ENCODE measurements at regions not wholly inside any gene's neighbourhood (a gene's known extent, or its start where the extent isn't known, plus 50 kb on each side); places are given as distances from the start of the nearest gene placed in this dataset.

GRCh38 chr2:215667585-215668377 lies 231.9 kb upstream of the FN1 start:
- no peak overlapping the region for H3K4me3 ChIP-seq (ENCODE audit: low read depth, low read length)
- H3K27ac ChIP-seq (ENCODE audit: low read depth) = no peak overlapping the region

DNA sequence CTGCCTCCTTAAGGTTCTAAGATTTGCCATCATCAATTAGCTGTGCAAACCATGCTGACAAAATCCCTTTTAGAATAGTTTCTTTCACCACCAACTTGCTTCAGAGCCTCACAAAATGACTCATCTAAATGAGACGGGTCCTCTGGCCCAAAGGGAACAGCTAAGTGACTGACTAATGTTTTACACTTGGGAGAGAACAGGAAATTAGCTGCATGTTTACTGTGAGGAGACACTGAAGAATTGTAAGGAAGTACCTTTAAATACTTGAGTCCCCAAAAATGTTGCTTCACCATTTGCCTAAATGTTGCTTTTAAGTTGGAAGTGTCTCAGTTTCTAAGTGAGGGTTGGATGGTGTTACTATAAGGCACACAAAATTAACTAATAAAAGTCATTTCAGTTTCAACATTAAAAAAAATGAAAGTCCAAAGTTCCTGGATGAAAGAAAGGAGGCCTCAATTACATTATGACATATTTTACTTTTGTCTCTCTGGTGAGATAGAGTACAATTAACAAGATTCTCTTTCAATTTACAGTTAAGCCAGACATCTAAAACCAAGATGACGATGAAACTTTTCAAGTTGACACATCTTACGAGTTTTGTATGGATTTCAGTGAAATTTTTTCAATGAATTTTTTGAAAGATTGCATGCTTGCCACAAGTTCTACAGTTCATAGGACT lies 229.1 kb upstream of the FN1 start:
- no peaks in the 10 kb centered on the region for H3K4me1 ChIP-seq (ENCODE audit: insufficient read depth)
- WGBS = 67% methylated on average over 3 of the region's 3 CpGs

More at GRCh38 chr2:215667585-215668377, 231.9 kb upstream of the FN1 start:
- 46% methylated on average over 10 of the region's 10 CpGs for WGBS
- DNase-seq (ENCODE audit: extremely low spot score) = no peak
- H3K4me1 ChIP-seq (ENCODE audit: insufficient read depth) = no peaks in the 10 kb centered on the region
- no peaks in the 10 kb centered on the region for H3K36me3 ChIP-seq (ENCODE audit: insufficient read depth)

DNA sequence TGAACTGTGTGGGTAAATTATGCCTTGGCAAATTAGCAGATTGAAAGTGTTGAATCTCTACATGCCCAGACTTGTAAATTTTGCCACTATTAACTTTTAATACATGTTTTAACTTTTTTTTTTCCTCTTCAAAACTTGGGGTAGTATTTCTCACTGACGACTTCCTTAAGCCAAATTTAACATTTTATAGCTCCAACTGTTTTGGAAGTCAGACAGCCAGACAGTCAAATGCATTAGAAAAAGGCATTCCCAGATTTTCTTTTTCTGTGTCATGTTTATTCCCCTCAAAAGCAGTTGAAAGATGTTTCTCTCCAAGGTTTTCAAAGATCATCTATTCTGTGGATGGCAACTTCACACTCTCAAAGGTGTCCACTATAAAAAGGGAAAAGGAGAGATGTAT lies 226.8 kb upstream of the FN1 start:
- Histone ChIP-seq H3K4me1 (ENCODE audit: insufficient read depth) (no peaks in the 10 kb centered on the region), H3K36me3 (ENCODE audit: insufficient read depth) (no peaks in the 10 kb centered on the region), H3K4me3 (ENCODE audit: low read depth, low read length) (no peak overlapping the region), H3K27ac (ENCODE audit: low read depth) (no peak overlapping the region)
- no peak for DNase-seq (ENCODE audit: extremely low spot score)
- WGBS = 32% methylated on average over 1 of the region's 1 CpG

More for the DNA sequence above, 229.1 kb upstream of the FN1 start:
- no peak overlapping the region for H3K4me3 ChIP-seq (ENCODE audit: low read depth, low read length)
- no peaks in the 10 kb centered on the region for H3K36me3 ChIP-seq (ENCODE audit: insufficient read depth)
- no peak overlapping the region for H3K27ac ChIP-seq (ENCODE audit: low read depth)
- DNase-seq (ENCODE audit: extremely low spot score) = no peak

- H3K4me1 ChIP-seq (ENCODE audit: insufficient read depth) = no peaks in the 10 kb centered on the region
- 62% methylated on average over 8 of the region's 8 CpGs for WGBS
- no peak overlapping the region for H3K4me3 ChIP-seq (ENCODE audit: low read depth, low read length)
Measured at GRCh38 chr2:215660687-215661086, 224.8 kb upstream of the FN1 start.

DNA sequence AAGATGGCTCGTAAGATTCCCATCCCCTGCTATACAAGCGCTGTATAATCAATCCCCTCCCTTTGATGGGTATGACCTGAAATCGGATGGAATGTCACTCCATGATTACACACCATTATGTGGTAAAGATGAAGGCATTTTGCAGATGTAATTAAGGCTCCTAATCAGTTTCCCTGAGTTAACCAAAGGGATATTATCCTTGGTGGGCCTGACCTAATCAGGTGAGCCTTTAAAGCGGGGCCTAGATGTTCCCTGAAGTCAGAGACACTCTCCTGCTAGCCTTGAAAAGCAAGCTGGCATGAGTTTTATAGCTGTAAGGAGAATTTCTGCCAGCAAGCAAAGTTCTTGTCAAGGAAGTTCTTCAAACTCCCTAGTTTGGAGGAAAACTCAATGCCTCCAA lies 223.8 kb upstream of the FN1 start:
- no peak for DNase-seq (ENCODE audit: extremely low spot score)
- no peak overlapping the region for H3K27ac ChIP-seq (ENCODE audit: low read depth)
- no peaks in the 10 kb centered on the region for H3K36me3 ChIP-seq (ENCODE audit: insufficient read depth)
- no peak overlapping the region for H3K4me3 ChIP-seq (ENCODE audit: low read depth, low read length)
- 64% methylated on average over 4 of the region's 4 CpGs for WGBS
- no peaks in the 10 kb centered on the region for H3K4me1 ChIP-seq (ENCODE audit: insufficient read depth)

More at GRCh38 chr2:215660687-215661086, 224.8 kb upstream of the FN1 start:
- no peak for DNase-seq (ENCODE audit: extremely low spot score)
- H3K36me3 ChIP-seq (ENCODE audit: insufficient read depth) = no peaks in the 10 kb centered on the region
- H3K27ac ChIP-seq (ENCODE audit: low read depth) = no peak overlapping the region

- no peak overlapping the region for H3K27ac ChIP-seq (ENCODE audit: low read depth)
- DNase-seq (ENCODE audit: extremely low spot score) = no peak
- H3K4me1 ChIP-seq (ENCODE audit: insufficient read depth) = no peaks in the 10 kb centered on the region
- no peak overlapping the region for H3K4me3 ChIP-seq (ENCODE audit: low read depth, low read length)
- H3K36me3 ChIP-seq (ENCODE audit: insufficient read depth) = no peaks in the 10 kb centered on the region
- WGBS = 64% methylated on average over 4 of the region's 4 CpGs
Measured at GRCh38 chr2:215658635-215659305, 222.9 kb upstream of the FN1 start.

- Histone ChIP-seq H3K27ac (ENCODE audit: low read depth) (no peak overlapping the region), H3K4me3 (ENCODE audit: low read depth, low read length) (no peak overlapping the region), H3K36me3 (ENCODE audit: insufficient read depth) (no peaks in the 10 kb centered on the region), H3K4me1 (ENCODE audit: insufficient read depth) (no peaks in the 10 kb centered on the region)
- 46% methylated on average over 5 of the region's 5 CpGs for WGBS
- no peak for DNase-seq (ENCODE audit: extremely low spot score)
Measured at GRCh38 chr2:215657844-215658243, 222.0 kb upstream of the FN1 start.

GRCh38 chr2:215654148-215654819 lies 218.4 kb upstream of the FN1 start:
- Histone ChIP-seq H3K4me3 (ENCODE audit: low read depth, low read length) (no peak overlapping the region), H3K36me3 (ENCODE audit: insufficient read depth) (no peaks in the 10 kb centered on the region), H3K4me1 (ENCODE audit: insufficient read depth) (no peaks in the 10 kb centered on the region), H3K27ac (ENCODE audit: low read depth) (no peak overlapping the region)
- WGBS = 20% methylated on average over 7 of the region's 7 CpGs
- DNase-seq (ENCODE audit: extremely low spot score) = no peak

GRCh38 chr2:215653344-215654030 lies 217.6 kb upstream of the FN1 start:
- DNase-seq (ENCODE audit: extremely low spot score) = no peak
- 20% methylated on average over 4 of the region's 4 CpGs for whole genome bisulfite sequencing
- Histone ChIP-seq H3K36me3 (ENCODE audit: insufficient read depth) (no peaks in the 10 kb centered on the region), H3K4me1 (ENCODE audit: insufficient read depth) (no peaks in the 10 kb centered on the region), H3K4me3 (ENCODE audit: low read depth, low read length) (no peak overlapping the region), H3K27ac (ENCODE audit: low read depth) (no peak overlapping the region)

- Histone ChIP-seq H3K36me3 (ENCODE audit: insufficient read depth) (no peaks in the 10 kb centered on the region), H3K4me3 (ENCODE audit: low read depth, low read length) (no peak overlapping the region), H3K27ac (ENCODE audit: low read depth) (no peak overlapping the region), H3K4me1 (ENCODE audit: insufficient read depth) (no peaks in the 10 kb centered on the region)
- DNase-seq (ENCODE audit: extremely low spot score) = no peak
- 43% methylated on average over 2 of the region's 2 CpGs for WGBS
Measured at GRCh38 chr2:215652388-215652787, 216.5 kb upstream of the FN1 start.

DNA sequence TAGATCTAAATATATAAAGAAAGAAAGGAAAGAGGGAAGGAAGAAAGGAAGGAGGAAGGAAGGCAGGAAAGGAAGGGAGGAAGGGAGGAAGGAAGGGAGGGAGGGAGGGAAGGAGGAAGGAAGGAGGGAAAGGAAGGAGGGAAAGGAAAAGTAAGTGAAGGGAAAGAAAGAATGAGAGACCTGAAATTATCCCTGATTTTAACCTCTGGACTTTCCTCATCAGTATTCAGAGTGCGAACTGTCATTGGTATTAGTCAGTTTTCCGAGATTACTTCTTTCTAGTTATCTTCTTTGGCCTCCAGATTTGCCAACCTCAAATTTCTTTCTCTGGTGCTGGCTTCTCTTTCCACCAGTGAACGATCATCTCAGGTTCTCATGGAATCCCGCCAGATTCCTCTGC lies 215.5 kb upstream of the FN1 start:
- DNase-seq (ENCODE audit: extremely low spot score) = no peak
- no peak overlapping the region for H3K4me3 ChIP-seq (ENCODE audit: low read depth, low read length)
- H3K27ac ChIP-seq (ENCODE audit: low read depth) = no peak overlapping the region
- no peaks in the 10 kb centered on the region for H3K4me1 ChIP-seq (ENCODE audit: insufficient read depth)
- no peaks in the 10 kb centered on the region for H3K36me3 ChIP-seq (ENCODE audit: insufficient read depth)
- WGBS = 97% methylated on average over 4 of the region's 4 CpGs

DNA sequence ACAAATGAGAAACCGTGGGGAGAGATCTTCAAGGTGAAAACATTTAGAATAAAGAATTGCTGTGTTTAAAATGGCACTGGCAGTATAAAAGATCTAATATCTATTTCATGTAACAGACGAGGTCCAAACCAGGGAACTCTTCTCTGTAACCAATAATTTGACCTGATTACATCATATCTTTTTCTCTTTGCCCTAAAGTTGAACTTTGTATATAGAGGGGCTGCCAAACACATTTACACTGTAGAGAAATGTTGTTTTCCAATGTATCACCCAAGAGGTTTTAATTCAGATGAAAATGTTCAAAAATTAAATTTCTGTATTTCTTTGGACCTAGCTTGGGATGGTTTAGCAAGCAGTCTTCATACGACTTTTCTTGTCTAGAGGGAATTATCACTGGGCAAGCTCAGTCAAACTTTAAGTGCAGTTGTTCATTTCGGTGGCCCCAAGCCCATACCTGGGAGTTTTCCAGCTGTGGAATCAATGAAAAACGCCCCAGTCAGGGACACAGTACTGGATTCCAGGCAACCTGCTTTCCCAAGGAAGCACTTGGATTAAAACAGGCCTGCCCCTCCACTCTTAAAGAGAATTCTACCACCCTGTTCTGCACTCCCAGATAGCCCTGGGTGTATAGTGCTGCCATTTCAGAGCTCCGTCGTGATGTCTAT lies 208.5 kb upstream of the FN1 start:
- H3K4me3 ChIP-seq (ENCODE audit: low read depth, low read length) = no peak overlapping the region
- no peaks in the 10 kb centered on the region for H3K4me1 ChIP-seq (ENCODE audit: insufficient read depth)
- WGBS = 84% methylated on average over 7 of the region's 7 CpGs
- no peaks in the 10 kb centered on the region for H3K36me3 ChIP-seq (ENCODE audit: insufficient read depth)
- no peak overlapping the region for H3K27ac ChIP-seq (ENCODE audit: low read depth)
- DNase-seq (ENCODE audit: extremely low spot score) = no peak

GRCh38 chr2:215638687-215639086 lies 202.8 kb upstream of the FN1 start:
- H3K4me3 ChIP-seq (ENCODE audit: low read depth, low read length) = no peak overlapping the region
- no peaks in the 10 kb centered on the region for H3K4me1 ChIP-seq (ENCODE audit: insufficient read depth)
- no peak for DNase-seq (ENCODE audit: extremely low spot score)
- H3K27ac ChIP-seq (ENCODE audit: low read depth) = no peak overlapping the region
- H3K36me3 ChIP-seq (ENCODE audit: insufficient read depth) = no peaks in the 10 kb centered on the region

All from urinary bladder (tissue), 3 donors.